ENCODE measurements at regions not wholly inside any gene's neighbourhood (a gene's known extent, or its start where the extent isn't known, plus 50 kb on each side); places are given as distances from the start of the nearest gene placed in this dataset.

DNA sequence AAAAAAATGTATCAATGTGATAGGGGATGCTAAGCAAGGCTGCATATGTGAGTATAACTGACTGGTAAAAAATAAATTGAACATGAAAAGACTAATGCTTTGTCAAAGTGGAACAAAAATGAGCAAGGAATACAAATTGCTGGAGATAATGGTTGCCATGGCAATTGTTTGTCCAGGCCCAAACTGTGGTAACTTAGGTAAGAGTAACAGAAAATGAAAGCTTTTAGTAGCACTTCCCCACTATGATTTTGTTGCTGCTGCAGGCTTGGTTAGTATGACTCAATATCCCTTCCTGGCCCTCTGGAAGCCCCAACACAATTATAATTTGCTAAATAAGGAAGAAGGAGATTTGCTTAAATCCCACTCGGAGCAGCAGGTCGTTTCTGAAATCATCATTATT lies 577.1 kb downstream of the DOK5 start:
- TF ChIP-seq, protein P1, sequence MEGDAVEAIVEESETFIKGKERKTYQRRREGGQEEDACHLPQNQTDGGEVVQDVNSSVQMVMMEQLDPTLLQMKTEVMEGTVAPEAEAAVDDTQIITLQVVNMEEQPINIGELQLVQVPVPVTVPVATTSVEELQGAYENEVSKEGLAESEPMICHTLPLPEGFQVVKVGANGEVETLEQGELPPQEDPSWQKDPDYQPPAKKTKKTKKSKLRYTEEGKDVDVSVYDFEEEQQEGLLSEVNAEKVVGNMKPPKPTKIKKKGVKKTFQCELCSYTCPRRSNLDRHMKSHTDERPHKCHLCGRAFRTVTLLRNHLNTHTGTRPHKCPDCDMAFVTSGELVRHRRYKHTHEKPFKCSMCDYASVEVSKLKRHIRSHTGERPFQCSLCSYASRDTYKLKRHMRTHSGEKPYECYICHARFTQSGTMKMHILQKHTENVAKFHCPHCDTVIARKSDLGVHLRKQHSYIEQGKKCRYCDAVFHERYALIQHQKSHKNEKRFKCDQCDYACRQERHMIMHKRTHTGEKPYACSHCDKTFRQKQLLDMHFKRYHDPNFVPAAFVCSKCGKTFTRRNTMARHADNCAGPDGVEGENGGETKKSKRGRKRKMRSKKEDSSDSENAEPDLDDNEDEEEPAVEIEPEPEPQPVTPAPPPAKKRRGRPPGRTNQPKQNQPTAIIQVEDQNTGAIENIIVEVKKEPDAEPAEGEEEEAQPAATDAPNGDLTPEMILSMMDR (IDR thresholded peaks at IDR 0.05) = no peak
- no peak for TF ChIP-seq POLR2A (IDR thresholded peaks at IDR 0.05)
- no peak for TF ChIP-seq POLR2AphosphoS5 (IDR thresholded peaks at IDR 0.05)

Data from prostate gland (tissue), 2 donors.